ENCODE measurements at regions not wholly inside any gene's neighbourhood (a gene's known extent, or its start where the extent isn't known, plus 50 kb on each side); places are given as distances from the start of the nearest gene placed in this dataset.

DNA sequence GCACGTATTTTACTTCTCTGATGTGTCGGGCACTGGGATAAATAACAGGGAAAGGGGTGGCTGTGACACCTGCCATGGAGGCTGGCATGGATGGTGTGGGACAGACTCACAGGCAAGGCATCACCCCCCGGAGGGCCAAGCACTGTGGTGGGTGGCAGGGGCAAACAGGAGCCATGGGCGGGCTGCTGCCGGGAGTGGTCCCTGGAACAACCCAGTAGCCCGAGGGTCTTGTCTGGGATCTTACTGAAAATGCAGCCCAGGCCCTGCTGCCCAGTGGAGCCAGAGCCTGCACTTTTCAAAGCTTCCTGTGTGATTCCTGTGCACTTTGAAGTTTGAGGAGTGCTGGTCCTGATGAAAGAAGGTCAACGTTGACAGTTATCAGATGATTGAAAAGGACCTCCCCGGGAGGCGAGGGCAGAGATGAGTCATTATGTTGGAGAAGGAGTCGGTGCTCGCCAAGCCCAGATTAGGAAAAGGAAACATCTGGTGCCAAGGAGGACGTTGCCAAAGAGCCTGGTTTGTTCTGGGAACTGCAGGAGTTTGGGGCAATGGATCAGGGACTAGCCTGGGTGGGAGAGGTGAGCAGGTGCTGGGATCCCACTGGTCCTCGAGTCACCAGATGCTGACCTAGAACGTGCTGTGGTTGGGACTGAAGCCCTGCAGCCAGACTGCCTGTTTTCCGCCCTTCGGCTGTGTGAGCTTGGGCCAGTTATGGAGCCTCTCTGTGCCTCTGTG, 130.0 kb upstream of the GGTLC1 start:
- TF ChIP-seq, protein P1, sequence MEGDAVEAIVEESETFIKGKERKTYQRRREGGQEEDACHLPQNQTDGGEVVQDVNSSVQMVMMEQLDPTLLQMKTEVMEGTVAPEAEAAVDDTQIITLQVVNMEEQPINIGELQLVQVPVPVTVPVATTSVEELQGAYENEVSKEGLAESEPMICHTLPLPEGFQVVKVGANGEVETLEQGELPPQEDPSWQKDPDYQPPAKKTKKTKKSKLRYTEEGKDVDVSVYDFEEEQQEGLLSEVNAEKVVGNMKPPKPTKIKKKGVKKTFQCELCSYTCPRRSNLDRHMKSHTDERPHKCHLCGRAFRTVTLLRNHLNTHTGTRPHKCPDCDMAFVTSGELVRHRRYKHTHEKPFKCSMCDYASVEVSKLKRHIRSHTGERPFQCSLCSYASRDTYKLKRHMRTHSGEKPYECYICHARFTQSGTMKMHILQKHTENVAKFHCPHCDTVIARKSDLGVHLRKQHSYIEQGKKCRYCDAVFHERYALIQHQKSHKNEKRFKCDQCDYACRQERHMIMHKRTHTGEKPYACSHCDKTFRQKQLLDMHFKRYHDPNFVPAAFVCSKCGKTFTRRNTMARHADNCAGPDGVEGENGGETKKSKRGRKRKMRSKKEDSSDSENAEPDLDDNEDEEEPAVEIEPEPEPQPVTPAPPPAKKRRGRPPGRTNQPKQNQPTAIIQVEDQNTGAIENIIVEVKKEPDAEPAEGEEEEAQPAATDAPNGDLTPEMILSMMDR (IDR thresholded peaks at IDR 0.05) = no peak
- TF ChIP-seq POLR2A (IDR thresholded peaks at IDR 0.05) = no peak

All from Peyer's patch (tissue), 4 donors.